ENCODE measurements at regions not wholly inside any gene's neighbourhood (a gene's known extent, or its start where the extent isn't known, plus 50 kb on each side); places are given as distances from the start of the nearest gene placed in this dataset.

DNA sequence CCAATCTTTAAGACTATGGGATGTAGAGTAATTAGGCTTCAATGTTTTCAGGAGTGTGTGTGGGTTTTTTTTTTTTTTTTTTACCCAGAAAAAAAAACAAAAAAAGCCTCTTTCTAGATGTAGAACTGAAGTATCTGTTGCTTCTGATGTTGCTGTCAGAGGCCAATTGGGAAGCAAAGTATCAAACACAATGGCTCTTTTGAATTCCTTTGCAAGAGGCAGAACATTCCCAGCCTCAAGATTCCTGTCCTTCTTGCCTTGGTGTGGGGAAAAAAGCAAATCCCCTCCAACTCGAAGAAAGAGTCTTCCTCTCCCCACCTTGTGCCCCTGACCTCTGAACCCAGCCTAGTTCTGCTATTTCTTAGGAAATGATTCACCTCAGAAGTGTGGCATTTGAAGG, 55.4 kb upstream of the LMO4 start:
- DNase-seq (ENCODE audit: low read depth): no peak

- no peak for DNase-seq (ENCODE audit: low read depth)
These were observed 53.8 kb upstream of the LMO4 start for GRCh38 chr1:87274851-87275250.

DNA sequence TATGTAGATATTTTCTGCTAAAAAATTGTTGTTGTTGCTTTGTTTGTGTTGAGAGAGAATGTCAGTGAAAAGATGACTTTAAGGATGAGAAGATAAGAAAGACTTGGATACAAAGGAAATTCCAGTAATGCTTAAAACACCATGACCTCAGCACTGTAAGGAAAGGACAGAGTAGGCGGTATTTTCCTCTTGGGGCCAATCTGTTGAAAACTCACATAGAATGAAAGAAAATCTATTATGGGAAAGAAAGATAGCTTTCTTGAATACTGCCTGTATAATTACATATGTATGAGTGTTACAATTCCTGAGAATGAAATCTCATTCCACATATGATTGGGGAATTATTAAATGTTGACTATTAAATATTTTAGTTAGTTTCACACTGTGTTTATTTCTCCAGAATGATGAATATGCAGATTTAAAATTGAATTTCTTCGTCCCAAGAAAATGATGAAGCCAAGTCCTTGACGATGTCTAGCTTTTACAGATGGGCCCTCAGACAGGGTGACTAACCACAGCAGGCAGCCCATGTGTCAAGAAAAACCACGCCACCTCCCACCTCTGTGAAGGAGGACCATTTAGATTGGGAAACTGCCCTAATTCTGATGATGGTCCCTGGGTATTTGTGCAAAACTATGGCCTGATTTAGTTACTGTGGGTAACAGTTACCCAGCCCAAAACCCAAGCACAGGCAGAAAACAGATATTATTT, 49.7 kb upstream of the LMO4 start:
- DNase-seq (ENCODE audit: low read depth): no peak
